Body of pancreas (tissue), 4 donors: ENCODE measurements at regions not wholly inside any gene's neighbourhood (a gene's known extent, or its start where the extent isn't known, plus 50 kb on each side); places are given as distances from the start of the nearest gene placed in this dataset.

Experiments
- ATAC-seq: fragments of 150-250 bp; one replicate; pipeline ENCODE4 v1.9.1; 2016
- DNase-seq, 4 donors: peaks; one replicate each; pipeline ENCODE4 v3.0.0-alpha.2; 2019
- H3K27ac ChIP-seq, 4 donors: fragments of 200-600 bp; sonication (generic); 1 replicate in 3 of 4; 2 replicates in 1 of 4; pipeline versions ENCODE4 v1.5.1 to v1.6.1; 2016 to 2019; ENCODE audit warnings: mild to moderate bottlenecking in 1 of 4, mixed read lengths in 1 of 4, moderate library complexity in 1 of 4
- H3K27me3 ChIP-seq, 2 donors: fragments of 200-600 bp; sonication (generic); one replicate each; pipeline ENCODE4 v1.6.0; 2016; ENCODE audit warnings: mild to moderate bottlenecking in 1 of 2
- H3K36me3 ChIP-seq, 2 donors: fragments of 200-600 bp; sonication (generic); replicated peaks in 1 of 2; 2 replicates each; pipeline ENCODE4 v1.5.1; 2016; ENCODE audit warnings: low read depth in 2 of 2; ENCODE audit not compliant: insufficient read depth in 1 of 2
- H3K4me1 ChIP-seq: fragments of 200-600 bp; sonication (generic); one replicate; pipeline ENCODE4 v1.6.0; 2016
- H3K4me3 ChIP-seq, 2 donors: fragments of 200-600 bp; sonication (generic); 1 replicate in 1 of 2; 2 replicates in 1 of 2; pipeline ENCODE4 v1.5.1; 2016 to 2019
- H3K9me3 ChIP-seq, 3 donors: fragments of 200-600 bp; sonication (generic); 1 replicate in 2 of 3; 2 replicates in 1 of 3; pipeline ENCODE4 v1.5.1; 2016
- CTCF ChIP-seq, 7 experiments: fragments of 450-650 bp in 4 of 7; fragments of 200-600 bp in 3 of 7; sonication (generic) in 3 of 7; IDR thresholded peaks; one replicate each; pipeline ENCODE4 v1.5.1; 2016 to 2019; ENCODE audit warnings: antibody characterized with exemption in 7 of 7
- POLR2A ChIP-seq, 3 donors: fragments of 450-650 bp; IDR thresholded peaks; one replicate each; pipeline ENCODE4 v1.6.1; 2016; ENCODE audit warnings: antibody characterized with exemption in 3 of 3, mild to moderate bottlenecking in 2 of 3
- WGBS, 2 donors: methylation state at CpG; one replicate each; pipeline ENCODE4 v1.1.5; 2017; 5-methylcytosine and 5-hydroxymethylcytosine counted together
- intact Hi-C: fragments of 100-400 bp; cut with DNase I; formaldehyde crosslinking; loops from one replicate; pipeline ENCODE4 v1.15.1; 2023

DNA sequence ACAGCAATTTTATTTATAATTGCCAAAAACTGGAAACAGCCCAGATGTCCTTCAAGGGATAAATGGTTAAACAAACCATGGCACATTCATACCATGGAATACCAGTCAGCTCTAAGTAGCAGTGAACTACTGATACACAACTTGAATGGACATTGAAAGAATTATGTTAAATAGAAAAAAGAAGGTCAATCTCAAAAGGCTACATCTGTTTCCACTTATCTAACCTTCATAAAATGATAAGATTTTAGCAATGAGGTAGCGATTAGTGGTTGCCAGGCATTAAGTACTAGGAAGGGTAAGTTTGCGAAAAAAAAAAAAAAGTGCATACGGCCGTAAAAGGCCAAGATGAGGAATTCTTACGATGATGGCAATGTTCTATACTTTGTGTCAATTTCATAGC, 738.7 kb upstream of the ANO3 start:
- TF ChIP-seq POLR2A (IDR thresholded peaks at IDR 0.05) (no peak), CTCF (IDR thresholded peaks at IDR 0.05) (no peak)
- WGBS, 2 donors, result 66 to 74% methylated on average over 5 of the region's 5 CpGs
- Histone ChIP-seq H3K27me3 (no peaks in the 10 kb centered on the region), H3K9me3 (no peaks in the 10 kb centered on the region), H3K4me1 (no peaks in the 10 kb centered on the region), H3K36me3 (no peaks in the 10 kb centered on the region), H3K27ac (no peak overlapping the region), H3K4me3 (no peak overlapping the region)
- intact Hi-C loops, result no loop called here
- ATAC-seq, result no peak
- no peak for DNase-seq

DNA sequence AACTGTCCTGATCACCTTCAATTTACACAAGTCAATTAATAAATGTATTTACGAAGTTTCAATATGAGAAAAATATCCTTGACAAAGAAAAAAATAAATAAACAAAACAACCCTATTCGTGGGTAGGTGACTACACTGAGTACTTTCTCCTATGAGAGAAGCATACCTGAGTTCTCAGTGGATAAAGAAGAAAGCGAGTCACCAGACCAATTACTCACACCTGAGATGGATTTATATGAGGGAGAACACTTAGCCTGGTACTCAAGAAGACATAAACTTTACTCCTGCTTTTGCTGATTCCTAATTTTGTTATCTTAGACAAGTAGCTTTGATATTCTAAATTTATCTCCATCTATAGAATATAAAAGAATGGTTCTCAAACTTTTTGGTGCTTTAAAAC, 735.2 kb upstream of the ANO3 start:
- H3K27me3 ChIP-seq, result no peaks in the 10 kb centered on the region
- intact Hi-C loops, result no loop called here
- H3K36me3 ChIP-seq, result no peaks in the 10 kb centered on the region
- WGBS, 2 donors, result 35 to 46% methylated on average over 3 of the region's 3 CpGs
- DNase-seq, result no peak
- no peaks in the 10 kb centered on the region for H3K9me3 ChIP-seq
- H3K4me3 ChIP-seq, result no peak overlapping the region
- ATAC-seq, result no peak
- H3K4me1 ChIP-seq, result no peaks in the 10 kb centered on the region
- TF ChIP-seq POLR2A (IDR thresholded peaks at IDR 0.05), result no peak
- no peak for TF ChIP-seq CTCF (IDR thresholded peaks at IDR 0.05)
- H3K27ac ChIP-seq, result no peak overlapping the region

DNA sequence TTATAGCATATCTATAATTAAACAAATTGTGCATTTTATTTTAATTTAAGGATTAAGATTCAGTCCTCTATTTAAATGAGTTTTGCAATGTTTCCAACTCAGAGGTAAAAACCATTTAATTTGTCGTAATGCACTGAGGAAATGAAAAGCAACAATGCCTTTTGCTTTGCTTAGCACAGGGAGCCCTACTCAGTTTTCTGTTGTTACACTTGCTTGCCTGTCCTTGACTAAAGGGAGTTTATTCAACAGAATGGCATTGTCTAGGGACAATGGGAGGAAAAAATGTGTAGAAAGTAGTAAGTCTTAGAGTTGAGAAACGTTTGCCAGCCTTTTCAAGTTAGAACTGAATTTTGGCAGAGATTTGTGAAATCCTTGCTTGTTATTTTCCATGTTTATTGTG, 734.2 kb upstream of the ANO3 start:
- TF ChIP-seq POLR2A (IDR thresholded peaks at IDR 0.05), result no peak
- TF ChIP-seq CTCF (IDR thresholded peaks at IDR 0.05), result no peak
- no peak overlapping the region for H3K27ac ChIP-seq
- intact Hi-C loops, result no loop called here
- no peaks in the 10 kb centered on the region for H3K27me3 ChIP-seq
- H3K9me3 ChIP-seq, result no peaks in the 10 kb centered on the region
- no peak overlapping the region for H3K4me3 ChIP-seq
- DNase-seq (no peak), ATAC-seq (no peak)
- no peaks in the 10 kb centered on the region for H3K4me1 ChIP-seq
- H3K36me3 ChIP-seq, result no peaks in the 10 kb centered on the region
- 31 to 43% methylated on average over 2 of the region's 2 CpGs for WGBS, 2 donors

GRCh38 chr11:25602149-25602548, 729.8 kb upstream of the ANO3 start:
- Histone ChIP-seq H3K36me3 (no peaks in the 10 kb centered on the region), H3K27me3 (no peaks in the 10 kb centered on the region), H3K9me3 (no peaks in the 10 kb centered on the region), H3K4me3 (no peak overlapping the region), H3K4me1 (no peaks in the 10 kb centered on the region), H3K27ac (no peak overlapping the region)
- 36 to 48% methylated on average over 2 of the region's 2 CpGs for WGBS, 2 donors
- no peak for ATAC-seq
- DNase-seq, result no peak
- TF ChIP-seq CTCF (IDR thresholded peaks at IDR 0.05), result no peak
- TF ChIP-seq POLR2A (IDR thresholded peaks at IDR 0.05), result no peak
- intact Hi-C loops, result no loop called here

DNA sequence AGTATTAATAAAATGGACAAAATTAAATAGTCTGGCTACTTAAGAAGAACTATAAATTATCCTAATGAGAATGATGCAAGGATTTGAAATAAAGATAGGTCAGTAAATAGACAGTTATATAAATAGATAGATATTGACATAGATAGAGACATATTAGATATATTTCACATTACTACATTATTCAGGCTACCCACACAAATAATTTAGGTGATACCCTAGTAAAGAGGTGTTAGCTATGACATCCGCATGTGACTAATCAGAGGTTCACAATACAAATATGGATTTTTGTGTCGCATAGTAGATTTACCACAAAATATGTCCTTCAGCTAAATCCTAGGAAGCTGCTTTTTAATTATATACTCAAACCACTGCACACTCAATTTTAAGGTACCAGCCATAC, 729.0 kb upstream of the ANO3 start:
- DNase-seq, result no peak
- Histone ChIP-seq H3K9me3 (no peaks in the 10 kb centered on the region), H3K36me3 (no peaks in the 10 kb centered on the region), H3K4me3 (no peak overlapping the region), H3K27me3 (no peaks in the 10 kb centered on the region), H3K27ac (no peak overlapping the region), H3K4me1 (no peaks in the 10 kb centered on the region)
- TF ChIP-seq POLR2A (IDR thresholded peaks at IDR 0.05) (no peak), CTCF (IDR thresholded peaks at IDR 0.05) (no peak)
- intact Hi-C loops, result no loop called here
- ATAC-seq, result no peak
- WGBS, 2 donors, result 86 to 96% methylated on average over 2 of the region's 2 CpGs
